GM19395 (cell line): ENCODE measurements at regions not wholly inside any gene's neighbourhood (a gene's known extent, or its start where the extent isn't known, plus 50 kb on each side); places are given as distances from the start of the nearest gene placed in this dataset.

Experiments used
- ATAC-seq: cut with Tn5 transposase; IDR thresholded peaks from one replicate; pipeline ENCODE4 v1.9.1; 2021; ENCODE audit warnings: mild to moderate bottlenecking, moderate library complexity; ENCODE audit not compliant: unreplicated experiment

DNA sequence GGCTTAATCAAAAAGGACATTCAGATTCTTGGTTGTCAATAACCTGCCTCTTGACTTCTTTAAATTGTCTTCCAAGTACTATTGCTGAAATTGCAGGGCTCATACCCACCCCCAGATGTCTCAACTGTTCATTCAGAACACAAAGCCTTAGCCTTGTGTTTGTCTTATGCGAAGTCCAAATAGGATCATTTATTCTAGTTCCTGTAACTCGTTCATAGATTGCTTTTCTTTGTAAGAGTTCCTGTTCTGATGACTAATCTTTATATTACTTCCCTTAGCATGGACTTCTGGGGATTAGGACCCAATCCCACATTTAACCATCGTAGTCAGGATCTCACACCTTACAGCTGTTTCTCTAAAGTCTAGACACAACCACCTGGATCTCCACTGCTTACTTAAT lies 226.0 kb downstream of the VEGFC start:
- ATAC-seq: no peak

DNA sequence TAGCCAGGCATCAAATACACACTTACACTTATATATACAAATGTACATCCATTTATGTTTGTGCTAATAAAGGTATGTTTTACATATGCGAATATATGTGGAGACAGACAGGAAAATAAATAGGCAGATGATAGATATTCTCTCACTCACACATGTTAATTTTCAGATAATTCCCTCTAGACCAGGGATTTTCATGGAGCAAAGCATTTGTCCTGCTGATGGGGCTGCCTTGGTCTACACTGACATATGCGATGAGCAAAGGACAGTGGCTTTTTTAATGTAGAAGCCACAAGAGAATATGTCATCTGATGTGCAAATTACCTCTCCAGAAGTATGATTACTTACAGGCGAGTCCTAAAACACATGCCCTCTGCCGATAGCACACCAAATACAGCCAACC lies 224.5 kb downstream of the VEGFC start:
- ATAC-seq: no peak

- no peak for ATAC-seq
These were observed 223.4 kb downstream of the VEGFC start for GRCh38 chr4:176569301-176569700.

DNA sequence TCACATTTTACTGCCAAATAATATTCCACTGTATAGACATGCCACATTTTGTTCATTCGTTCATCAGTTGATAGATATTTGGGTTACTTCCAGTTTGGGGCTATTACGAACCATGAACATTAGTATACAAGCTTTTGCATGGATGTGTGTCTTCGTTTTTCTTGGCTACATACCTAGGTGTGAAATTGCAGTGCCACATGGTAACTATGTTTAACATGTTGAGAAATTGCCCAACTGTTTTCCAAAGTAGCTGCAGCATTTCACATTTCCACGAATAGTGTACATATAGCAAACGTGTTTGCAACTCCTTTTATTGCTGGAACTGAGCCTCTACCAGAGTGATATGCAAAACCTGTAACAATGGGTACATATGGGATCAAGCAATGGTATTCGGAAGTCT lies 221.5 kb downstream of the VEGFC start:
- no peak for ATAC-seq

GRCh38 chr4:176575141-176575730 lies 217.5 kb downstream of the VEGFC start:
- no peak for ATAC-seq

GRCh38 chr4:176579226-176579625 lies 213.5 kb downstream of the VEGFC start:
- no peak for ATAC-seq

- no peak for ATAC-seq
These were observed 209.4 kb downstream of the VEGFC start for GRCh38 chr4:176583278-176583677.

DNA sequence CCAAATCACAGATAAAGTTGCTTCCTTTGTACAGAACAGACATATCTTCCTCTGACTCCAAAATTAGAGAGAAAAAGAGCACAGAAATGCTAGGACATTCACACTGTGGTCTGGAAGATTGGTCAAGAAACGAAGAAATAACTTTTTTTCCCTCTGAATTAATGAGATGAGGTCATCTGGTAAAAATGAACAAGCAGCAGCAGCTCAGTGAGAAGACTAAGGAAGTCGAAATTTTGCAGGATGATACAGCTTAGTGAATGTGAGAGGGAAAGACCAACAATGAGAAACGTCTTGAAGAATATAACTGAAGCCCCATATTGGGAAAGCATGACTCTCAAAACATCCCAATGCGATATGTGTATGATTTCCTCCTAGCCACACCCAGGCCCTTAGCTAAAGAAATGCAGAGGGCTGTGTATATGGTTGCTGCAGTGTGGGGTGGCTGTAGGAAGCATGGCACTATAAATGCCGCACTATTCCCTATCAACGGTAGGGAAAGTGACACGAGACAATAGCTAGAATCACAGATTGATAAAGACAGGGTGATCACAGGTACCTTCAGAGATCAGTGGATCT lies 208.6 kb downstream of the VEGFC start:
- ATAC-seq: no peak

DNA sequence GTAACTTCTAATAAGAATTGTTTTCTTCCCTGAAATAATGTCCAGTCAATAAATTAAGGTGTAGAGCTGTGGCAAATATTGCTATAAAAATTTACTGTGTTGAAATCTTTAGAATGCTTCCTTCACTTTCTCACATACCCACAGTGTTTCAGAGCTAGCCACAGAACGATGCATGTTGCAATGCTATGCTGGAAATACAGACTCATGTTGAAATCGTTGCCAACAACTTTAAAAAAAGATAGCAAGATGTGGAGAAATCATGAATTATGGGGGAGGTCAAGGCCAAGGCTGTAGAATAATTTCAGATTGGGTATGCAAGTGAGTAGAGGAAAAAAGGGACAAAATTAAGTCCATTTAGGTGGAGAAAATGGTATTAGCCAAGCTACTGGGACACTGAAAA lies 204.8 kb downstream of the VEGFC start:
- no peak for ATAC-seq

- no peak for ATAC-seq
These were observed 204.3 kb downstream of the VEGFC start for GRCh38 chr4:176588436-176588835.

DNA sequence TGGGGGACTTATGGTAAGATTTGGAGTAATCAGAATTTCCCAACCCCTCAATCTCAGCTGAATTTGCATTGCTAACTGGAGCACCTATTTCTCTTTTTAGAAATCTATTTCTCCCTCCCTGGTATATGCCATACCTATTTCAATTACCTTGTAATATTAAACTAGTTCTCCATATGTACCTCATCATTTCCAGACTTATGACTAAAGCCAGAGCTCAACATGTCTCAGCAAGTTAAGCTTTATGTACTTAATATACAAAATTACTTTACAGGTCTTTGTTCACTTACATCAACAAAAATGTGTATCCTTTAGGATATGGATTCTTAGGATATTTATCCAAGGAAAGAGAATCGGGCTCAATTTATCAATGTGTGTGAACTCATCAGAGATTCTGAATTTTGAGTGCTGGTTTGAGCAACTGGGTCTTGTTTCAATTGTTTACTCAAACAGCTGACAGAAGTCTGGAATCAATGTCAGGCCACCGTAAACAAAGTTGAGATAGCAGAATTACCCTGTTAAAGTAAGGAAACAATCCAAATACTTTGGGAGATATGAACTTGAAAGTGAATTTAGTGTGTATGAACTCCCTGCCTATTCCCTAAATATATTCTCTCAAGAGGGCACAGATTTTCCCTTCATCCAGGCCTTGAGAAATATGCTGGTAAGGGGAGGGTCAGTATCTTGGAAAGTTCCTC lies 199.6 kb downstream of the VEGFC start:
- no peak for ATAC-seq

DNA sequence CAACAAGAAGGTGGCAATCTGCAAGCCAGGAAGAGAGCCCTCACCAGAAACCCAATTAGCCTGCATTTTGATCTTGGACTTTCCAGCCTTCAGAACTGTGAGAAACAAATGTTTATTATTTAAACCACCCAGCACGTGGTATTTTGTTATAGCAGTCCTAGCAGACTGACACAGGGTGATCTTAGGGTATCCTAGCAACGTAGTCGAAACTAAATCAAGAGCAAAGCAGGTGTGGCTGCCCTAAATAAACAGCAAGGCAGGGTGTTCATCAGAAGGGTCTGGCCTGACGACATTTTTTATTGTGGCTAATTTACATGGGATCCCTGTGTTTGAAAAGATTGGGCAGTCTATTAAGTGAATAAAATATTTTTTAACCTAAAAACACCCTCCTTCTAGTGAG lies 198.8 kb downstream of the VEGFC start:
- no peak for ATAC-seq

DNA sequence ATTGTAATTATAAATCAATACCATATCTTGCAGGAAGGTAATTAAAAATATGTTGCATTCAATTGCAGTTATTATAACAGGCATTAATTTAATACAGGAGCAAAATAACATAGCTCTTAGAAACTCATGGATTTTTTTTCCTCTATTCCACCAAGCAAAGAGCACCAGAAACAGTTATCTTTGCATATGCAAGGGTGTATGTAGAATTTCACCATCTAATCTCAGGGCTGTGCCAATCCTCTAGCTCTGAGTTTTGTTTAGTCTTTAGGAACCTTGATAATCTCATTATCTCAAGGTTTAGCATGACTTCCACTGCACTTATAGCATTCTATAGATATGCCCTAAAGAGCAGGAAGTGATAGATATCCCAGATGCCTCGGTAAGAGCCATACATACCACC lies 197.5 kb downstream of the VEGFC start:
- no peak for ATAC-seq

DNA sequence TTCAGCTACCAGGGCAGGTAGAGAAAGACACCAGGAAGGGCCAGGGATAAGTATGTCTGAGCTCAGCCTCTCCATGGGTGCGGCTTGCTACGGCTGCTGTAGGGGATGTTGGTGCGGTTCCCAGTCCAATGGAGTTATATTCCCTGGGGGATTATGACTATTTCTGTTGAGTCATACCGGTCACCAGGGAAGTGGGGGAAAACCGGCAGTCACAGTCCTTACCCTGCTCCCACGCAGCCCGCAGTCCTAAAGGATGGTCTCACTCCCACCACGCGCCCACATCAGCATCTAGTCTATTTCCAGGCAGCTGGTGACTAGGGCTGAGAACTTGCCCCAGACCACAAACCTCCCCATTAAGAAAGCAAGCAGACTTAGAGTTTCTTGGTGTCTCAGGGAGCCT lies 191.6 kb downstream of the VEGFC start:
- ATAC-seq: no peak

GRCh38 chr4:176607807-176608206 lies 184.9 kb downstream of the VEGFC start:
- no peak for ATAC-seq

- no peak for ATAC-seq
These were observed 184.4 kb downstream of the VEGFC start for GRCh38 chr4:176608346-176608745.

GRCh38 chr4:176610594-176610993 lies 182.1 kb downstream of the VEGFC start:
- no peak for ATAC-seq

DNA sequence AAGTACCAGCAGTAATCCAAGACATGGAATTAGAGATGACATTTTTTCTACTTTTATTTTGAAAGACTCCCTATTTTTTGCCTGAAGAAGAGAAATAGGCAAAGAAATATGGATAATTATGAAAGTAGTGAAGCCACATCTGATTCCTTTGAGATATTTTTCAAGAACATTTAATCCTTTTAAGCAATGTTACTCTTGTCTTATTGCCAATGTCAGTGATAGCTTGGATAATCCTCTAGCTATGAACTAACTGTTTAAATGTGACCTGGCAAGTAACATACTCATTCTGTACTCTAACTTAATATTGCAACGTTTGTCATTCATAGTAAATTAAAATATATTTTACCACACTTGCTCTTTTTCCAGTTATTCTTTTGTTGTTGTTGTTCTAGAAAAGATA lies 181.3 kb downstream of the VEGFC start:
- no peak for ATAC-seq

DNA sequence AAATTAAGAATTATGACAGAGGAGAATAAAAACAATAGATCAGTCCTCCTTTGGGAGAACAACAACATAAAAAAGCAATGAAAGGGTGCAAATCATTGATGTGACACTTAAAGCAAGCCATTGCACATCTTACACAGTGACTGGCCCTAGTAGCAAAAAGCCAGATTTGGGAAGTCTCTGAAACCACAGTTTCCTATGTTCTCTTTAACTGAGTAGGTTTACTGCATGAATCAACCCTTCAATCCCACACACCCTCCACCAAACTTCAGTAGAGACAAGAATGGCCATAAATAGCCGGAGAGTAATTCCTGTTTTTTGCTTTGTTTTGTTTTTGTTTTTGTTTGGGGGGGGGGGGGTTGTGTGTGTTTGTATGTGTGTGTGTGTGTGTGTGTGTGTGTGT lies 180.8 kb downstream of the VEGFC start:
- ATAC-seq: no peak

DNA sequence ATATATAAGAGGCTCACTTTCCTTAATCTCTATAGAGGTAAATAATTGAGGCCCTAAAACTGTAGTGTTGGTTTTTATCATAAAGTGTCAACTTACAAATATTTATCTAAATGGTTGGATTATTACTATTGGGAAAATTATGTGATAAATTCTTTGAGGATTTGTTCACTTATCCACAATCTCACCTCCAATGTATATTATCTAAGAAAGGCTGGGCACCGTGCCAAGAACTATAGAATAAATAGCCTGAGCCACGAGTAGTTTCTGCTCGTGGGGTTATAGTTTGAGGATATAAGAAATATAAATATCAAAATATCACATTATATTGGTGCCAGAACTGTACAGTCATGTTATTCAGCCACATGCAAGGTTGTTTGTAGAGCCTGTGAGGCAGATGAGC lies 177.9 kb downstream of the VEGFC start:
- no peak for ATAC-seq

- no peak for ATAC-seq
These were observed 176.6 kb downstream of the VEGFC start for GRCh38 chr4:176616151-176616550.

DNA sequence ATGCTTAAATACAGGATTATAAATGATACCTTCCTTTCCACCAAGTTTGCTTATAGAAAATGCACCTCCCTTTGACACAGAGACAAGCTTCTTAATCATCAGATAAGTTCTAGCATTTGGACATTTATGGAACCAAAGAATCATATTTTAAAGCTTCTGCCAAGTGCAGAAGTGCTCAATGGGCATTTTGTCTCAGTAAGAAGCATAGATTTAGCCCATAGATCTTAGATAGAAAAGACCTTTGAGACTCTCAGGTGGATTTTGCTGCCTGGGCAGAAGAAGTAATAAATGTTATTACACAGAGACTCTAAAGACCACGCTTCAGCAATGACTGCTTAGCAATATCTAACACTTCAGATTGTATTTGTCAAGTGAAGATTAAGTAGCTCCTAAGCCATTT lies 174.6 kb downstream of the VEGFC start:
- ATAC-seq: no peak

DNA sequence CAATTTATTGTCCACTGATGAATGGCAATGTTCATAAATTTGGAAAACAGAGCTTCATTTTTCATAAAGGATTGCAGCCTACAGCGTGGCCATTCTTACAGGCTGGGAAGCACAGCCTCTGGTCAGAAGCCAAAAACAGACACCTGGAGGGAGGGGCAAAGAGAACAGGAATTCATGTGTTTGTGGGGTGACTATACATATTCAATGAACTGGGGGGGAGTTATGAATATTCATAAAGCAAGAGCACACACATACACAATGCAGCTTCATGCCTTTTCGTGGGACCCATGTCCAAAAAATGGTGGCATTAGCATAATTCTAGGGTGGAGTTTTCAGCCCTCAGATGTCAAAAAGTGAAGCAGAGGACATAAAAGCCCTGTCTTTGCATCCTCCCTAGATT lies 173.3 kb downstream of the VEGFC start:
- ATAC-seq: no peak
